ENCODE measurements at regions not wholly inside any gene's neighbourhood (a gene's known extent, or its start where the extent isn't known, plus 50 kb on each side); places are given as distances from the start of the nearest gene placed in this dataset.
"Not testable (repeated sequence)": the region's sequence is repeated elsewhere in the genome, so short reads cannot be mapped to it uniquely, and the experiment has no call there.

GRCh38 chr1:91207691-91208090 is 185.9 kb upstream of the ZNF644 start:
- H3K4me3 ChIP-seq (replicated peaks; ENCODE audit: low read depth, low read length); DNase-seq (ENCODE audit: low read depth): not testable (repeated sequence)

GRCh38 chr1:91204150-91204549 is 182.3 kb upstream of the ZNF644 start:
- not testable (repeated sequence) for H3K4me3 ChIP-seq (replicated peaks; ENCODE audit: low read depth, low read length); DNase-seq (ENCODE audit: low read depth)

GRCh38 chr1:91201694-91202093 is 179.9 kb upstream of the ZNF644 start:
- no peak for DNase-seq (ENCODE audit: low read depth)
- no peak for TF ChIP-seq CTCF (IDR thresholded peaks at IDR 0.05; ENCODE audit: low read length, missing control alignments)

GRCh38 chr1:91201176-91201575 is 179.3 kb upstream of the ZNF644 start:
- no peak for DNase-seq (ENCODE audit: low read depth)
- no peak overlapping the region for H3K4me3 ChIP-seq (replicated peaks; ENCODE audit: low read depth, low read length)

More at GRCh38 chr1:91201694-91202093, 179.9 kb upstream of the ZNF644 start:
- H3K4me3 ChIP-seq (replicated peaks; ENCODE audit: low read depth, low read length): no peak overlapping the region

GRCh38 chr1:91200675-91201074 is 178.8 kb upstream of the ZNF644 start:
- no peak for TF ChIP-seq CTCF (IDR thresholded peaks at IDR 0.05; ENCODE audit: low read length, missing control alignments)
- no peak overlapping the region for H3K4me3 ChIP-seq (replicated peaks; ENCODE audit: low read depth, low read length)
- DNase-seq (ENCODE audit: low read depth): no peak

More at GRCh38 chr1:91201176-91201575, 179.3 kb upstream of the ZNF644 start:
- TF ChIP-seq CTCF (IDR thresholded peaks at IDR 0.05; ENCODE audit: low read length, missing control alignments): no peak

GRCh38 chr1:91199988-91200387 is 178.2 kb upstream of the ZNF644 start:
- no peak for DNase-seq (ENCODE audit: low read depth)
- TF ChIP-seq CTCF (IDR thresholded peaks at IDR 0.05; ENCODE audit: low read length, missing control alignments): no peak
- H3K4me3 ChIP-seq (replicated peaks; ENCODE audit: low read depth, low read length): no peak overlapping the region

GRCh38 chr1:91190996-91191395 is 169.2 kb upstream of the ZNF644 start:
- DNase-seq (ENCODE audit: low read depth): no peak
- no peak for TF ChIP-seq CTCF (IDR thresholded peaks at IDR 0.05; ENCODE audit: low read length, missing control alignments)
- no peak overlapping the region for H3K4me3 ChIP-seq (replicated peaks; ENCODE audit: low read depth, low read length)

GRCh38 chr1:91189096-91189495 is 167.3 kb upstream of the ZNF644 start:
- no peak for TF ChIP-seq CTCF (IDR thresholded peaks at IDR 0.05; ENCODE audit: low read length, missing control alignments)
- H3K4me3 ChIP-seq (replicated peaks; ENCODE audit: low read depth, low read length): no peak overlapping the region
- DNase-seq (ENCODE audit: low read depth): no peak

- not testable (repeated sequence) for DNase-seq (ENCODE audit: low read depth)
Measured at GRCh38 chr1:91182807-91183206, 161.0 kb upstream of the ZNF644 start.

More at GRCh38 chr1:91182807-91183206, 161.0 kb upstream of the ZNF644 start:
- H3K4me3 ChIP-seq (replicated peaks; ENCODE audit: low read depth, low read length): not testable (repeated sequence)

Data from fibroblast of pulmonary artery (primary cell).